ENCODE measurements at regions not wholly inside any gene's neighbourhood (a gene's known extent, or its start where the extent isn't known, plus 50 kb on each side); places are given as distances from the start of the nearest gene placed in this dataset.

GRCh38 chr6:1086446-1087153 lies 225.3 kb upstream of the FOXQ1 start:
- intact Hi-C loops (cut with DNase I): no loop called here
- no peaks in the 10 kb centered on the region for H3K27me3 ChIP-seq
- no peaks in the 10 kb centered on the region for H3K36me3 ChIP-seq
- no peaks in the 10 kb centered on the region for H3K9me3 ChIP-seq
- ATAC-seq: no peak
- TF ChIP-seq CTCF (IDR thresholded peaks at IDR 0.05) (no peak), POLR2A (IDR thresholded peaks at IDR 0.05) (no peak)
- WGBS (ENCODE audit: insufficient coverage, low coverage, low lambda C conversion rate, missing lambda C conversion rate): 28% methylated on average over 3 of the region's 10 CpGs
- DNase-seq: no peak
- no peak overlapping the region for H3K4me3 ChIP-seq
- H3K4me1 ChIP-seq: no peaks in the 10 kb centered on the region
- no peak overlapping the region for H3K27ac ChIP-seq

- Histone ChIP-seq H3K27me3 (no peaks in the 10 kb centered on the region), H3K27ac (no peak overlapping the region), H3K4me3 (no peak overlapping the region), H3K36me3 (no peaks in the 10 kb centered on the region), H3K9me3 (no peaks in the 10 kb centered on the region), H3K4me1 (no peaks in the 10 kb centered on the region)
- intact Hi-C loops (cut with DNase I): no loop called here
- DNase-seq: no peak
- TF ChIP-seq POLR2A (IDR thresholded peaks at IDR 0.05) (no peak), CTCF (IDR thresholded peaks at IDR 0.05) (no peak)
- no peak for ATAC-seq
- WGBS (ENCODE audit: insufficient coverage, low coverage, low lambda C conversion rate, missing lambda C conversion rate): 77% methylated on average over 11 of the region's 11 CpGs
Observed at GRCh38 chr6:1082285-1082935, 229.5 kb upstream of the FOXQ1 start.

- H3K27me3 ChIP-seq: no peaks in the 10 kb centered on the region
- ATAC-seq (no peak), DNase-seq (no peak)
- 44% methylated on average over 7 of the region's 7 CpGs for WGBS (ENCODE audit: insufficient coverage, low coverage, low lambda C conversion rate, missing lambda C conversion rate)
- H3K4me3 ChIP-seq: no peak overlapping the region
- H3K9me3 ChIP-seq: no peaks in the 10 kb centered on the region
- TF ChIP-seq POLR2A (IDR thresholded peaks at IDR 0.05) (no peak), CTCF (IDR thresholded peaks at IDR 0.05) (no peak)
- intact Hi-C loops (cut with DNase I): no loop called here
- H3K36me3 ChIP-seq: no peaks in the 10 kb centered on the region
- H3K27ac ChIP-seq: no peak overlapping the region
- no peaks in the 10 kb centered on the region for H3K4me1 ChIP-seq
Observed at GRCh38 chr6:1081551-1082284, 230.2 kb upstream of the FOXQ1 start.

GRCh38 chr6:1080453-1081337 lies 231.2 kb upstream of the FOXQ1 start:
- peak in 1 of 4 donors; percentile 44 for ATAC-seq
- WGBS (ENCODE audit: insufficient coverage, low coverage, low lambda C conversion rate, missing lambda C conversion rate): 71% methylated on average over 8 of the region's 34 CpGs
- H3K4me1 ChIP-seq: no peaks in the 10 kb centered on the region
- H3K9me3 ChIP-seq: no peaks in the 10 kb centered on the region
- no peak for DNase-seq
- no peak for TF ChIP-seq POLR2A (IDR thresholded peaks at IDR 0.05)
- no peak for TF ChIP-seq CTCF (IDR thresholded peaks at IDR 0.05)
- H3K27me3 ChIP-seq: no peaks in the 10 kb centered on the region
- intact Hi-C loops (cut with DNase I): no loop called here
- H3K27ac ChIP-seq: no peak overlapping the region
- H3K4me3 ChIP-seq: no peak overlapping the region
- no peaks in the 10 kb centered on the region for H3K36me3 ChIP-seq
